Left ventricle myocardium inferior (tissue), 1 donor: ENCODE measurements at regions not wholly inside any gene's neighbourhood (a gene's known extent, or its start where the extent isn't known, plus 50 kb on each side); places are given as distances from the start of the nearest gene placed in this dataset.

ENCODE experiments used
- DNase-seq: peaks from one replicate; pipeline ENCODE4 v3.0.0-alpha.2; 2020
- H3K27ac ChIP-seq: fragments of 200-600 bp; replicated peaks from 2 replicates; pipeline ENCODE4 v1.8.0; 2021
- H3K27me3 ChIP-seq: fragments of 200-600 bp; 2 replicates; pipeline ENCODE4 v1.8.0; 2021; ENCODE audit warnings: low read depth
- H3K36me3 ChIP-seq: fragments of 200-600 bp; 2 replicates; pipeline ENCODE4 v1.8.0; 2021
- H3K4me1 ChIP-seq: fragments of 200-600 bp; 2 replicates; pipeline ENCODE4 v1.8.0; 2021
- H3K4me3 ChIP-seq: fragments of 200-600 bp; 2 replicates; pipeline ENCODE4 v1.8.0; 2021; ENCODE audit warnings: mild to moderate bottlenecking, moderate library complexity
- H3K9me3 ChIP-seq: fragments of 200-600 bp; replicated peaks from 2 replicates; pipeline ENCODE4 v1.8.0; 2021
- intact Hi-C: fragments of 100-400 bp; cut with micrococcal nuclease; formaldehyde crosslinking; loops from one replicate; pipeline ENCODE4 v1.11.0; 2022
- TF ChIP-seq, protein P1 (sequence below): fragments of 200-600 bp; IDR thresholded peaks from 2 replicates; pipeline ENCODE4 v1.8.0; 2021; ENCODE audit warnings: antibody characterized with exemption, mild to moderate bottlenecking, borderline replicate concordance
- donor health status: DM: no; HTN: yes; CAD: no; lungs with severe emphysema.

DNA sequence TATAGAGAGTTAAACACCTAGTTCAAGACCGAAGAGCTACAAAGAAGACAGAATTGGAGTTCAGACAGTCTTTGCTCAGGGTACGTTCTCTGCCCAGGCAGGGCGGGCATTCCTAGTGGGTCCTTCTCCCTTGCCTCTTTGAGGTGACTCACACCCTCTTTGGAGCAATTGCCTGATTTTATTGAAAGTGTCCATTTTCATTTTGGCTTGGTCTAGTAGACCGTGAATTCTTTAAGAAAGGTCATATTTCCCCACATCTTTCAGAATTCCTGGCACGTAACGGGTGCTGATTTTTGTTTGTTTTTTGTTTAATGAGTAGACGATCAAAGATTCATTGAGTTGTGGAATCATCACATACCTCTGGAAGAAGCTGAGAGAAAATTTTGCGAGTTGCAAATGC is 871.5 kb downstream of the RNF144A start:
- Histone ChIP-seq H3K9me3 (no peaks in the 10 kb centered on the region), H3K36me3 (no peaks in the 10 kb centered on the region), H3K4me1 (no peaks in the 10 kb centered on the region), H3K27me3 (peaks cover 12% of the 10 kb centered on the region), H3K4me3 (no peak overlapping the region), H3K27ac (no peak overlapping the region)
- no peak for DNase-seq
- intact Hi-C loops: no loop called here
- TF ChIP-seq, protein P1, sequence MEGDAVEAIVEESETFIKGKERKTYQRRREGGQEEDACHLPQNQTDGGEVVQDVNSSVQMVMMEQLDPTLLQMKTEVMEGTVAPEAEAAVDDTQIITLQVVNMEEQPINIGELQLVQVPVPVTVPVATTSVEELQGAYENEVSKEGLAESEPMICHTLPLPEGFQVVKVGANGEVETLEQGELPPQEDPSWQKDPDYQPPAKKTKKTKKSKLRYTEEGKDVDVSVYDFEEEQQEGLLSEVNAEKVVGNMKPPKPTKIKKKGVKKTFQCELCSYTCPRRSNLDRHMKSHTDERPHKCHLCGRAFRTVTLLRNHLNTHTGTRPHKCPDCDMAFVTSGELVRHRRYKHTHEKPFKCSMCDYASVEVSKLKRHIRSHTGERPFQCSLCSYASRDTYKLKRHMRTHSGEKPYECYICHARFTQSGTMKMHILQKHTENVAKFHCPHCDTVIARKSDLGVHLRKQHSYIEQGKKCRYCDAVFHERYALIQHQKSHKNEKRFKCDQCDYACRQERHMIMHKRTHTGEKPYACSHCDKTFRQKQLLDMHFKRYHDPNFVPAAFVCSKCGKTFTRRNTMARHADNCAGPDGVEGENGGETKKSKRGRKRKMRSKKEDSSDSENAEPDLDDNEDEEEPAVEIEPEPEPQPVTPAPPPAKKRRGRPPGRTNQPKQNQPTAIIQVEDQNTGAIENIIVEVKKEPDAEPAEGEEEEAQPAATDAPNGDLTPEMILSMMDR: no peak

DNA sequence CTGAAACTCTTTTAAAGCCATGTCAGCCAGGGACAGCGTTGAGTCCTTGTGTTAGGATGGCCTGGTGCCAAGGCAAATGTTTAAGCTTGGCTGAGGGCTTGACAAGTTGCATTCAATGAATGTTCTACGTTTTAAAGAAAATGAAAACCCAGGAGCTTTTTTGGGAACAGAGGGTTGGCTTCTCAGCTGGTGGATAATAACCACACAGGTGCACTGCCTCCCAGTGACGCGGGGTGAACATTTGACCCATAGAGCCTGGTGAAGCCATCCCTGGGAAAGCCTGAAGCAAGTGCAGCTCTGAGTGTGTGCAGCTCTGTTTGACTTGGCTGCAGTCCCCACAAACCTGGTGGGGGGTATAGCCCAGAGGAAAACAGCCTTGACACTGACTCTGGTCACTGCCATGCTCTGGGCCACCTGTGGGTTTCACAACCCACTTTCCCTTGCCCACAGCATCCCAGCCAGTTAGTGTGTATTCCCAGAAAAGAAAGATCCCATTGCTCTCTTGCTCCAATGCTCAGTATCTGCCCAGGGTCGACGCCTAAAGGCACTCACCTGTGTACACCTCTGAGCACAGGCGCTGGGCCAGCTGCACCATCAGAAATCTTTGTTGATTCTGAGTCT is 874.9 kb downstream of the RNF144A start:
- intact Hi-C loops: no loop called here
- TF ChIP-seq, protein P1: no peak
- Histone ChIP-seq H3K9me3 (no peaks in the 10 kb centered on the region), H3K27me3 (no peaks in the 10 kb centered on the region), H3K27ac (no peak overlapping the region), H3K4me3 (no peak overlapping the region), H3K36me3 (no peaks in the 10 kb centered on the region), H3K4me1 (no peaks in the 10 kb centered on the region)
- no peak for DNase-seq

DNA sequence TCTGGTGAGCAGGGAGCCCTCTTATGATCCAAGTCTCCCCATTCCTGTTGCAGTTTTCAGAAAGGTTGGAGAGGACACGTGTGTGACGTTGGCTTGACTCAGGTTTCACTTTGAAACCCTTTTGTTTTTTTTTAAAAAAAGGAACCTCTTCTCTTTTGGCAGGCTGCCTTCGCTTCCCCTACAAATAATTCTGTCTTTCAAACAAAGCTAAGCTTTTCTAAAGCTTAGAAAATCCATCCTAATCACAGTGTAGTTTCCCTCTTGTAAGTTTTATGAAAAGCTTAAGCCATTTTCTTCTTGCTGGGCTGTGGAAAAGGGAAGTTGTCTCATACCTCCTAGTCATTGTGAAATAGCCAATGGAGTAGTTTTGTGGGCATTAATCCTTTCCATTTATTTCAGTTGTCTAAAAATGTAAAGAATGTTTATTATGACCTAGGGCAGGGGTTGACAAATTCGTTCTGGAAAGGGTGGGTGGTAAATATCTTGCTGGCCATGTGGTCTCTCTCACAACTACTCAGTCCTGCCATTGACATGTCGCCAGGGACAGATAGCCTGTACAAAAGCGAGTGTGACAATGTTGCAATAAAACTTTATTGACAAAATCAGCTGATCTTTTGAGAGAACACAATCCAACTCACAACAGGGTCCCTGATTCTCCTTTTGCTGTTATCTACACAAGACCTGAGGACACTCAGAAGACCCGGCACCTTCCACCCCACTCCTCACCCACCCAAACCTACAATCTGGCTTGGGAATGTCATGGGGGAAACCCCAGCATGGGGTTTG is 878.8 kb downstream of the RNF144A start:
- Histone ChIP-seq H3K4me3 (no peak overlapping the region), H3K4me1 (no peaks in the 10 kb centered on the region), H3K27me3 (no peaks in the 10 kb centered on the region), H3K36me3 (no peaks in the 10 kb centered on the region), H3K27ac (no peak overlapping the region), H3K9me3 (peaks cover under 1% of the 10 kb centered on the region)
- TF ChIP-seq, protein P1: no peak
- intact Hi-C loops: no loop called here
- DNase-seq: no peak

DNA sequence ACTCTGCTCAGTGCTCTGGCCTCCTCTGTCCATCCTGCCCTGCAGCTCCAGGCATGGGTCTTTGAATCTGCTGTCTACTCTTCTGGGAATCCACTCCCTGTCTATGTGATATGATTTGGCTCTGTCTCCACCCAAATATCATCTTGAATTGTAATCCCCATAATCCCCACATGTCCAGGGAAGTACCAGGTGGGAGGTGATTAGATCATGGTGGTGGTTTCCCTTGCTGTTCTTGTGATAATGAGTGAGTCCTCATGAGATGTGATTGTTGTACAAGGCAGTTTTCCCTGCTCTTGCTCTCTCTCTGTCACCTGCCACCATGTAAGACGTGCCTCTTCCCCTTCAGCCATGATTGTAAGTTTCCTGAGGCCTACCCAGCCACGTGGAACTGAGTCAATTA is 881.8 kb upstream of the ID2 start:
- no peaks in the 10 kb centered on the region for H3K4me1 ChIP-seq
- H3K36me3 ChIP-seq: no peaks in the 10 kb centered on the region
- no peak overlapping the region for H3K4me3 ChIP-seq
- no peaks in the 10 kb centered on the region for H3K27me3 ChIP-seq
- H3K27ac ChIP-seq: no peak overlapping the region
- intact Hi-C loops: no loop called here
- DNase-seq: no peak
- H3K9me3 ChIP-seq: peaks cover 8% of the 10 kb centered on the region
- TF ChIP-seq, protein P1: no peak

DNA sequence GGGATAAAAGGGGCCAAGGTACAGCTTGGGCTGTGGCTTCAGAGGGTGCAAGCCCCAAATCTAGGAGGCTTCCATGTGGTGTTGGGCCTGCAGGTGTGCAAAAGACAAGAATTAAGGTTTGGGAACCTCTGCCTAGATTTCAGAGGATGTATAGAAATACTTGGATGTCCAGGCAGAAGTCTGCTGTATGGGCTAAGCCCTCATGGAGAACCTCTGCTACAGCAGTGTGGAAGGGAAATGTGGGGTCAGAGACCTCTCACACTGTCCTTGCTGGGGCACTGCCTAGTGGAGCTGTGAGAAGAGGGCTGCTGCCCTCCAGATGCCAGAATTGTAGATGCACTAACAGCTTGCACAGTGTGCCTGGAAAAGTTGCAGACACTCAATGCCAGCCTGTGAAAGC is 880.6 kb upstream of the ID2 start:
- TF ChIP-seq, protein P1: no peak
- Histone ChIP-seq H3K27ac (no peak overlapping the region), H3K4me1 (no peaks in the 10 kb centered on the region), H3K36me3 (no peaks in the 10 kb centered on the region), H3K9me3 (peaks cover 8% of the 10 kb centered on the region), H3K4me3 (no peak overlapping the region), H3K27me3 (no peaks in the 10 kb centered on the region)
- intact Hi-C loops: no loop called here
- DNase-seq: no peak
